HG02798 (cell line): ENCODE measurements at regions not wholly inside any gene's neighbourhood (a gene's known extent, or its start where the extent isn't known, plus 50 kb on each side); places are given as distances from the start of the nearest gene placed in this dataset.

Experiments
- ATAC-seq: cut with Tn5 transposase; IDR thresholded peaks from one replicate; pipeline ENCODE4 v1.9.1; 2021; ENCODE audit warnings: mild to moderate bottlenecking; ENCODE audit not compliant: unreplicated experiment, poor library complexity

DNA sequence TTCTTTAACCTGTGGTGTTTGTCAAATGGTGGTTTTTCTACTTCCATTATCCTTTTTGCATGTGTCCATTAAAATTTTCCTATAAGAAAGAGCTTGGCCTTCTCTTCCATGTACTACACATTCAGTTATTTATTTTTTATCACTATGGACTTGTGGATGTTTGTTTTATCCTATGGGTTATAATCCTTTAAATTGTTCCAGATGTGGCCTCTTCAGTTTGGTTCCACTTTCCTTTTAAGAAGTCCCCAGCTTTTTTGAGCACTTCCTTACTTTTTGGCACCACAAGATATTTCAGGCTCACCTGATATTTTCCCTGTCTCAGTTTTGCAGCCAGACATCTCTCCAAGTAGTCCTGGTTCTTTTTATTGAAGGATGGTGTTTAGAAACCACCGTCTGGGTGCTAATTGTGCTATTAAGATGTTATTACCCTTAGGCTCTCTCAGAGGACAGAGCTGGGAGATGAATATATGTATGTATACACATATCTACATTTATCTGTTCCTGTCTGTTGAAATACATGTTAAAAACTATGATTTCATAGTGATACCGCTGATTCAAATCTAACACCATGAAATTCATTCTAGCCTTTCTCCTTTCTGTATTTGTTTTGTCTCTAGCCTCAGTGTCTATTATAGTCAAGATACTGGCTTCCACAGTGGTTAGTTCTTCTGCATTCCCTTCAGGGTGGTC, 408.5 kb upstream of the RGS6 start:
- ATAC-seq = peak; percentile 76

DNA sequence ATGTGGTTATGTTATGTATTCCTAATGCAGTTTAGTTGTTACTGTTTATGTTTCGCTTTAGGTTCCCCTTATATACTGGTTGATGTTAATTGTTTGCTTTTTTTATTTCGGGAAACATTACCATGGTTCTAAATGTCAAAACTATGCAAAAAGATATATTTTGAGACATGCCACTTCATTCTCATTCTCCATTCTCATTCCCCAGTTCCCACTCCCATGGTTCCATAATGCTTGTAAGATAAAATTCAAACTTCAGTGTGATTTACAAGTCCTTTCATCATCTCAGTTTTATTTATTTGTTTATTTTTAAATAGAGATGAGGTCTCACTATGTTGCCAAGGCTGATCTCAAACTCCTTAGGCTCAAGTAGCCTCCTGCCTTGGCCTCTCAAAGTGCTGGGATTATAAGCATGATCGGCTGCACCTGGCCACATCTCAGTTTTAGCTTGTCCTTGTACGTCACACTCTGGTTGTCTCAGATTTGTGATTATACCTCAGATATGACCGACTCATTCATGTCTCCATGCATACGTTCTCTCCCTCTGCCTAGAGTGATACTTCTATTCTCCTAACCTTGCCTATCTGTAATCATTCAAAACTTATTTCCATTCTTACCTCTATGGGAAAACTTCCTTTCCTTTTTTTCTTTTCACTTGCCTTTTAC, 407.8 kb upstream of the RGS6 start:
- ATAC-seq = peak; percentile 36

DNA sequence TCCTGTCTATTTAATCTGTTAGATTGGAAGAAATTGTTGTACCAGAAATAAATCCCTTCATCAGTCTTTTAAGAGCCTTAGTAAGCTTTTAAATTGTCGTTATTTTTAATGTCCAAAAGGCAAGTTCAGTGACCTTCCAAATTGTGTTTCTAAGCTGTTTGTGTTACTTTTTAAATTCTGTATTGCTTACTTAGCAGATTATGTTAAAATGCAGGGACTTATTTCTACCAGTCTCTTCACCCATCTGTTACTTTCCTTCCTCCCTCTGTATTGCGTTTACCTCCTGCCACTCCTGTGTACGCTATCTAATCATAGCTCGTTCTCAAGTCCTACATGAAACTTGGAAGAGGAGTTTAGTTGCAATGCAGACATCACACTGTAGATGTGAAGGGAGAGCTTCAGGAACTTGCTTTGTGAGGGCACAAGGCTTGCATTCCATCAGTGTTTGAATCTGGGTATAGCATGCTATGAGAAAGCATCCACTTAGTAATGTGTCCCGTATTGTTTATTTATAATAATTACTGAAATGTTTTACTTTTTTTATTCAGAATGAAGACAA, 406.5 kb upstream of the RGS6 start:
- ATAC-seq = no peak

DNA sequence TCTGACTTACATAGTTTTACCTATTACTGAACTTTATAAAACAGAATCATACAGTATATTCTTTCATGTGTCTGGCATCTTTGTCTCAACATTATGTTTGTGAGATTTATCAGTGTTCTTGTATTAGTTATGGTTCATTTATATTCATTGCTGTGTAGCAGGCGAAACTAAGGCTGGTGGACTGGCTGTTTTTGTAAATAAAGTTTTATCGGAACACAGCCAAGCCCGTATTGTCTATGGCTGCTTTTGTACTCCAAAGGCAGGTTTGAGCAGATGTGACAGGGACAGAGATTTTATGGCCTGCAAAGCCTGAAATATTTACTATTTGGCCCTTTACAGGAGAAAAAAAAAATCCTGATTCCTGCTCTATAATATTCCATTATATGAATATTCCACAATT, 405.8 kb upstream of the RGS6 start:
- no peak for ATAC-seq

DNA sequence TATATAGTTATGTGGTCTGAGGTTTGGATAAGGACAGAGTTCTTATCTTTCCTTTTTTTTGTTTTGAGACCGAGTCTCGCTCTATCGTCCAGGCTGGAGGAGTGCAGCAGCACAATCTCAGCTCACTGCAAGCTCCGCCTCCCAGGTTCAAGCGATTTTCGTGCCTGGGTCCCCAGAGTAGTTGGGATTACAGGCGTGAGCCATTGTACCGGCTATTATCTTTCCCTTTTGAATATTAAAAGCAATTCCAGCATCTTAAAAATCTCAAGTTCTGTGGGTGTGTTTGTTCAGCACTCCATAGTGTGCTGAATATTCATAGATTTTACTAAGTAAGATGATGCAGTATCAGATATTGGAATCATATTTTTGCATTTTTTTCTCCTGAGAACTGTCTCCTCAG, 404.4 kb upstream of the RGS6 start:
- ATAC-seq = no peak

DNA sequence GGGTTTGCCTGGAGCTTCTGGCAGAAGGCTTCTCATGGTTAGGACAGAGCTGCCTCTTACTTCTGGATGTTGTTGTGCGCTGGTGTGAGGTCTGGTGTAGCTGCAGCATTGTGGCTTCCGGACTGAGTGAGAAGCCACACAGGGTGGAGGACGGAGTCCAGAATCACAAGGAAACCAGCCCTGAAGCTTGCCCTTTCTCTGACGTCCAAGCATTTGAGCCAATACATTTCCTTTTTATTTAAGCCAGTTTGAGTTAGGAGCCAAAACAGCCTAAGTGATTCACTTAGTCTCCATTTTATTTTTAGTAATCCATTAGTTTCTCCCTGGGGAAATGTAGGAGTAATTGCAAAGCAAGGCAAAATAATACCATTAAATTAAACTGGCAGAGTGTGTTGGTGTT, 402.4 kb upstream of the RGS6 start:
- ATAC-seq = no peak

DNA sequence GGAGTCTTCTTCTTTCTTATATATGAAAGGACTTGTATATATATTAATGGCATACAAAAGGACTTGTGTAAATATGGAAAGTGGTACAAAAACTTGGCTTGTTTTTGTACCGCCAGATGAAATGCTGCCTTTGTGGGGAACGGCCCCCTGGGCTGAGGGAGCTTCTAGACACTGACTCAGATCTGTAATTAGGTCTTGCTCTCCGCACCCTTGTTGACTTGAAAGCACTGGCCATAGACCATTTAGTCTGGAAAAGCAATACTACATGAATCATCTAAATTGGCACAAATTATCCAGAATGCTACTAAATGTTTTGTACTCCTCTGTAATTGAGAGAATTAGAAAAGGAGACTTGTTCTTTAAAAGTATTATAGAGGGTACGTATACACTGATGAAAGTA, 399.9 kb upstream of the RGS6 start:
- no peak for ATAC-seq

DNA sequence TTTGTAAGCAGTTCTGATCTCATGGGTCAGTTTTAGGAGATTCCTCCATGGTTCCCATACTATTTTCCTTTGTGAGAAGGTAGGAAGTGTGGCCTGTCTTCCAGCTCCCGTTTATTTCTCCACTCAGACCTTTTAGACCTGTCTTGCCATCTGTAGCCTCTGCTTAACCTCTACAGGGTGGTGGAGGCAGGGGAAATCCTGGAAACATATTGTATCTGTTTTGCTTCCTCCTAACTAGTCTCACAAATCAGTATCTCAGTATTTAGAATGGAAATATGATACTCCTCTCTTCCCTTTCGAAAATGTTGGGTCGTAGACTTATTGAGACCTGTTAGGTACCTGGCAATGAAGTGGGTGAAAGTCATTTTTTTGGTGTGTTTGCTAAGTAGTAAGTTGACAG, 399.4 kb upstream of the RGS6 start:
- ATAC-seq = no peak

DNA sequence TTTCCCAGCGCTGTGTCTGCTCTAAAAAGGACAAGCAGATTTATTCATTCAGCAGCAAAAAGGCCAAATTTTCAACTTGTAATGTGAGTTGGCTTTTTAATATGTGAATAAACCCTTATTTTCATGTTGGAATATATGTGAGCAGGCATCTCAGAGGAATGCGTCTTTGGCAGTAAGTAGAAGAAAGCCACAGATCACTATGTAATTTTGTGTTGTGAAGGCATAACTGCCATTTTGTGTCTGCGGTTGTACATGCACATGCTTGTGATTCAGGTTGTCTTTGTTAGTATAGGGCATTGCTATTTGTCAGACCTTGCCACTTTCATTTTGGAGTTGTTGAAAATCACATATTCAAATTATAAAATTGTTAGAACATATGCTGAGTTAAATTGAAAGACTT, 398.8 kb upstream of the RGS6 start:
- no peak for ATAC-seq

DNA sequence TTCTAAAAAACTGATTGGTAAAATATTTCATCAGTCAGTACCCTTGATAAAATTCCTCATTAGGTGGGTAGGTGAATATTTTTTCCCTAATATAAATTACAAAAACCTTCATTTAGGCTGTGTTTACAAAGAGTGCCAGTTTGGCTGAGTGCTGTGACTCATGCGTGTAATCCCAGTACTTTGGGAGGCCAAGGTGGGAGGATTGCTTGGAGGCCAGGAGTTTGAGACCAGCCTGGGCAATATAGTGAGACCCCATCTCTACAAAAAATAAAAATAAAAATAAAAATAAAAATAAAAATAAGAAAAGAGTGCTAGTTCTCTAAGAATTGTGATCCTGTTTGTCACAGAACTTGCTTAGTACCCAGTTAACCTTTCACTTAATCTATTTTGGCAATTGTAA, 398.4 kb upstream of the RGS6 start:
- no peak for ATAC-seq

DNA sequence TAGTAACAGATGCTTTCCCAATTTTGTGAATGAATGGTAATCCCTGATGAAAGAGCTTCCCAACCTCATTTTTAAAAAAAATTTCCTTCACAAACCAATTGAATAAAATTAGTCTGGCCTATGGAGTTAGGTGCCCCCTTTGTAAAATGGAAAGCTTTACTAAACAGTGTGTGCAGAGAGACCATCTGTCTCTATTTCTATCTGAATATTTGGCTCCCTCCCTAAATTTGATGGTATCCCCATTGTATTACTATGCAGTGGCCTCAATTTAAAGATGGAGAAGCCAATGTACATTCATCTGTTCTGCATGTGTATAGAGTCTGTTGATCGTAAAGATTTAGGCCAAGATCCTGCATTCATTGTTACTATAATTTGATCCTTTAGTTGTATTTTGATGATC, 397.7 kb upstream of the RGS6 start:
- ATAC-seq = no peak

DNA sequence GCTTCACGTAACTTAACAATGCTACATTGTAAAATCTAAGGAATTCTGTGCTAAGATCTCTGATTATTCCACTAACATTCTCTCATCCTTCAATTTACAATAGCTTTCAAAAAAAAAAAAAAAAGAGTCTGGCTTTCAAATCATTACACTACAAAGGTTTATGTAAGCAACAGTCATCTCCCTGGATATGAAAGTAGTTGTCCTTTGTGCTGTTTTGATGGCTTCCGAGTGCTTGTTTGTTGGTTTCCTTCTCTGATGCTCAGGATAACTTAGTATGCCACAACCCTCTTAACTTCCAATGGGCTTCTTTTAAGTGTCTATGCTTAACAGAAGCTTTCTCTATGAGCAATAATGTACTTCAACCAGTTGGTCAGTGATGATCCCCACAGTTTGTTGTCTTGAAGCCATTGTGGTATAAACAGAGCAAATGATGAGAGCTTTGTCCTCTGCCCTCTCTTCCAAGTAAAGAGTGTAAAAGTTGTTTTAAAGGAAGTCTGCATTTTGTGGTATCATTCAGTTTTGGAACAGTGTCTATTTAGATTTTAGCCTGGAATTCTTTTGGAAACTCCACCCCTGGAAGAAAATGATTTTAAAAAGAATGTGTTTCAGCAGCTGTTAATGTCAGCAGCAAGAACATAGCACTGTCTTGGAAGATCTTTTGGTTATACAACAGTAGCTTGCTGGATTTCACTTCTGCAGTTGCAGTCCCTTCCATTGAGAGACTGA, 396.1 kb upstream of the RGS6 start:
- ATAC-seq = no peak

DNA sequence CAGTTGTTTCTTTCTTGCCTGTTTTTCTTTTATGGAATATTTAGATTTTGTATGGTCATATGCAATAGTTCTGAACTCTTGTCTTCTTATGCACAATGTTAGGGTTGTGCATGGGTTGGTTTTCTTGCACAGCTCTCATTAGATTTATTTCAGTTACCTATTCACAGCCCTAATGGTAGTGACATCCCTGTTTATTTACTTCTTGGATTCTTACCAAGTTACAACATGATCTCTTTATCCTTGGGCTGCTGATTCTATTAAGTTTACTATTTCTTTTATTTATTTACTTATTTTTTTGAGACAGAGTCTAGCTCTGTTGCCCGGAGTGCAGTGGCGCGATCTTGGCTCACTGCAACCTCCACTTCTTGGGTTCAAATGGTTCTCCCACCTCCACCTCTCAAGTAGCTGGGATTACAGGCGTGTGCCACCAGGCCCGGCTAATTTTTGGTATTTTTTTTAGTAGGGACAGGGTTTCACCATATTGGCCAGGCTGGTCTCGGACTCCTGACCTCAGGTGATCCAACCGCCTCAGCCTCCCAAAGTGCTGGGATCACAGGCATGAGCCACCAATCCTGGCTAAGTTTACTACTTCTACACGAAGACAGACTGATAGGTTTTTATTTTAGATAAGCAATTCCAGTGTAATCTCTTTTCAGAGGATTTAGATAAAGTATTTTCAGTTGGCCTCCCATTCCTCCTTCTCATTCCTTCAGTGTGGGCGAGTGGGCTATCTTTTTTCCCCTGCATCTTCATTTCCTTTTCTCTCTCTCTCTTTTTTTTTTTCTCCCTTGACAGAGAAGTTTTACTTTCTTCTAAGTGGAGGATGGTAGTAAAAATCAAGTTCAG, 395.1 kb upstream of the RGS6 start:
- no peak for ATAC-seq

DNA sequence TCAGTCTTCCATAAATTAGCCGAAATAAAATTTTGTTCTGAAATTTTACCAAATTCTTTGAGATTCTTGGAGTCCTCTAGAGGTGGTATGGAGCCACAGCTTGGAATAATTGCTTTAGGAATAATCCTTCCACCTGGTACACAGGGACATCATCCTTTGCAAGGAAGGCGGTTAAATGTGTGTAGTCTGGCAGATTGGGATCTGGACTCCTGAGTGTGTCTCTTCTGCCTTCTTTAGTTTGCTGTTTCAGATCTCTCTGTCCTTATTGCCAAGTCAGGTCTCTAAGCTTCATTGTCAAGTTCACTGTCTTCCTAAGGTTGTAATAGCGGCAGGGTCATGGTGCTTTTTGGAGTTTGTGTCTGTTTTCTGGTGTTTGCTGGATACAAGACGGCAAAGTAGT, 393.9 kb upstream of the RGS6 start:
- no peak for ATAC-seq

DNA sequence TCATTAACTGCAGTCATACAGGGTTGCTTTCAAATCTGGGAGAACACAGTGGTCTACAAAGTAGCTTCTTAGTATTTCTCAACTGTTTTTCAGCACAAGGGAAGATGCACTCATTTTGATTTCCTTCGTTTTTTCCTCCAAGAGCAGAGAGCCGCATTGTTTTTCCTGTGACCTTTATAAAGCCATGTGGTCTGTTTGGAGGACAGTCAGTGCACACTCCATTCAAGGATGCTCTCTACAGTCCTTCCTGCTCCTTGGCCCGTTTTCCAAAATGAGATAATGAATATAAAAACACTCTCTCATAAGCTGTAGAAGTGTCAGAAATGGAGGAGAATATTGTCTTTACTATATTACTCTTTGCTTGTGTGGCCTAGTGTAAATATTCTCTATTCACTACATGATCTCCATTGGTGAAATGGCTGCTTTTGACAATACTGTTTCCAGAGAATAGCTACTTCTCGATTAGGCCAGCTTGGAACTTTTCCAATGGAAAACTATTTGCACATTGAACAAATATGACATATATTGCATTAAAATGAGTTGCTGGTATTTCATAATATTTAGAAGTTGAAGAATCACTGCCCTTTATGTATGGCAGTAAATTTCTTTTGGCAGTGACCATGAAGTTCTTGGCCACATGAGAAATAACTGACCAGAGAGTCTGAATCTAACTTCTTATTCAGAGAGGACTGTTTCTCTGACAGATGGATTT, 393.1 kb upstream of the RGS6 start:
- ATAC-seq = no peak

DNA sequence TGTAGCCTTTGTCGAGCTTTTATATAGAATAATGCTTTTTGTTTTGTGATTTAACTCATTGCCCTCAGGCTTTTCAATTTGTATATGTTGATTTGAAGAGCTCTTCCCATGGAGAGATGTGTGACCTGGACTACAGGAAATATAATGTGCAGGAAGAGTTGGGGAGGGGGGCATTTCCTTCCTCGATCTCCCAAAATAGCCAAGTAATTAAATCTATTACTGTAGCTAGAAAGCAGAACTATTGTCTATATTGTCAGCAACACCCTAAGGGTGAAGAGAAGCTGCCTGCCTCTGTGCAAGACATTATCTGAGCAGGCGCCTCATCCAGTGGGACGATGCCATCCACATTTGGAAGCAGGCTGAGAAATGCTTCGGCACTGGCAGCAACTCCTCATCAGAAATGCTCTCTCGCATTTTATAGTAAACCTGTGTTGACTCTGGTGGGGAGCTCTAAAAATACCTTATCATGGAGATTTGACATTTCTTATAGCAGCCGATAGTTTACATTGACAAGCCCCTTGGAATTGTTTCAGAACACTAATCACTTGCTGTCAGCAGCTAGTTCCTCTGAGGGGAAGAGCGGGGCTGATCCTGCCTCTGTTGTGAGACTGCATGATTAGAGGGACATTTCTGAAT, 392.5 kb upstream of the RGS6 start:
- no peak for ATAC-seq

DNA sequence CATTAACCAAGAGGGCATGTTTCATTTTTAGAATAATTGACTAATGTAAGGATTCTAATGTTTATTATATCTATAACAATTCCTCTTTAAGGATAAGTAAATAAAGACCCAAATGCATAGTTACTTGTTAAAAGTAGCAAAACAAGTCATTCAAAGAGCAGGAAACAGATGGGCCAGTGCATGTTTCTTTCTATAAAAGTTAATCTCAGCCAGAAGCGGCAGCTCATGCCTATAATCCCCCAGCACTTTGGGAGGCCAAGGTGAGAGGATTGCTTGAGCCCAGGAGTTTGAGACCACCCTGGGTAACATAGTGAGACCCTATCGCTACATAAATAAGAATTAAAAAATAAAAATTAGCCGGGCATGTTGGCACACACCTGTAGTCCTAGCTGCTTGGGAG, 391.0 kb upstream of the RGS6 start:
- no peak for ATAC-seq

DNA sequence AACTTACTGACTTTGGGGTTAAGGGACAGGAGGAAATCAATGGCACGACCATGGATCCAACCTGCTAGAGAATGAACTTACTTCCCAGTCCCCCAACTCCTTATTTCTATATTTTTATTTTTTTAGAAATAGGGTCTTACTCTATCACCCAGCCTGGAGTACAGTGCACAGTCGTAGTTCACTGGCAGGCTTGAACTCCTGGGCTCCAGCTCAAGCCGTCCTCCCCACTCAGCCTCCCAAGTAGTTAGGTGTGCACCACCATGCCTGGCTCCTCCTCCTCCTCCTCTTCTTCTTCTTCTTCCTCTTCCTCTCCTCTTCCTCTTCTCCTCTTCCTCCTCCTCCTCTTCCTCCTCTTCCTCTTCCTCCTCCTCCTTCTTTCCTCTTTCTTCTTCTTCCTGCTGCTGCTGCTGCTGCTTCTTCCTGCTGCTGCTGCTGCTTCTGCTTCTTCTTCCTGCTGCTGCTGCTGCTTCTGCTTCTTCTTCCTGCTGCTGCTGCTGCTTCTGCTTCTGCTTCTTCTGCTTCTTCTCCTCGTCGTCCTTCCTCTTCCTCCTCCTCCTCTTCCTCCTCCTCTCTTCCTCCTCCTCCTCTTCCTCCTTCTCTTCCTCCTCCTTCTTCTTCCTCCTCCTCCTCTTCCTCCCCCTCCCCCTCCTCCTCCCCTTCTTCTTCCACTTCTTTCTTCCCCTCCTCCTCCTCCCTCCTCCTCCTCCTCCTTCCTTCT, 390.1 kb upstream of the RGS6 start:
- ATAC-seq = no peak
